ENCODE measurements at regions not wholly inside any gene's neighbourhood (a gene's known extent, or its start where the extent isn't known, plus 50 kb on each side); places are given as distances from the start of the nearest gene placed in this dataset.
"Not testable (repeated sequence)": the region's sequence is repeated elsewhere in the genome, so short reads cannot be mapped to it uniquely, and the experiment has no call there.

DNA sequence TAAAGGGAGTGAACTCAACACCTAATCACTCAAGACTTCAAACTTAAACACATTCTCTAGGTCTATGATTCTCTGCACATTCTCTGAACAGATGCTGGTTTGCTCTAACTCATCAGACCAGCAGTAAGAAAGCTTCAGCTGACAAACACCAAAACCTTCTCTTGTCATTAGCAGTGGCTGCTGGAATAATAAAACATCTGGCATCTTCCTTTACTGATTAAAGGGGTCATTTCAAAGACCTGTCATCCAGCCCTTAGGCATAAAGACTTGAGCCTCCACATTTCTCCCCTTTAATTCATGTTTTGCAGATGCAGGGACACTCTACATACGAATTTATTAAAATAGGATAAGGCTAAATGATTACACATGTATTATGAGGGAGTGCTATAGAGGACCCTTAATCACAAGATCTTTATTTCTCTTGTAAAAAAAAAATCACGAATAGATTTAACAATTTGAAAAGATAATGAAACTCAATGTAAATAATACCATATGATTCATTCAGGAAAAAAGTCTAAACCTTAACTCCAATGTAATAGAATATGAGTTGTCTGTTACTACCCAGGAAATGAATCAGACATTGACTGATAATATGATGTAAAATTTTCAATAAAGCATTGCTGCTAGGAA is 152.4 kb upstream of the GNAI1 start:
- H3K4me3 ChIP-seq (ENCODE audit: insufficient read depth, low read length), result peak overlapping the region; percentile 29
- H3K36me3 ChIP-seq (ENCODE audit: insufficient read depth, low read length), result no peaks in the 10 kb centered on the region
- H3K79me2 ChIP-seq (ENCODE audit: insufficient read depth, low read length), result no peaks in the 10 kb centered on the region
- H4K20me1 ChIP-seq (ENCODE audit: insufficient read depth, low read length), result no peaks in the 10 kb centered on the region
- DNase-seq (ENCODE audit: insufficient read length, low spot score, missing footprints), result peak; percentile 80
- no peak overlapping the region for H2AFZ ChIP-seq (ENCODE audit: low read length)
- H3K4me2 ChIP-seq (ENCODE audit: insufficient read depth, low read length), result peak overlapping the region; percentile 58
- peak overlapping the region; percentile 87 for H3K27ac ChIP-seq (ENCODE audit: low read depth, low read length)
- no peak for TF ChIP-seq CTCF (IDR thresholded peaks at IDR 0.05; ENCODE audit: extremely low read depth, low read depth, low read length)
- no peaks in the 10 kb centered on the region for H3K27me3 ChIP-seq (ENCODE audit: insufficient read depth, low read length)
- peaks cover 56% of the 10 kb centered on the region for H3K4me1 ChIP-seq (ENCODE audit: insufficient read depth, low read length)
- H3K9me3 ChIP-seq (ENCODE audit: low read depth, low read length), result no peaks in the 10 kb centered on the region

GRCh38 chr7:79980376-79980775 is 154.3 kb upstream of the GNAI1 start:
- no peaks in the 10 kb centered on the region for H3K9me3 ChIP-seq (ENCODE audit: low read depth, low read length)
- no peaks in the 10 kb centered on the region for H4K20me1 ChIP-seq (ENCODE audit: insufficient read depth, low read length)
- H3K4me1 ChIP-seq (ENCODE audit: insufficient read depth, low read length), result peaks cover 55% of the 10 kb centered on the region
- TF ChIP-seq CTCF (IDR thresholded peaks at IDR 0.05; ENCODE audit: extremely low read depth, low read depth, low read length), result no peak
- no peak for DNase-seq (ENCODE audit: insufficient read length, low spot score, missing footprints)
- no peaks in the 10 kb centered on the region for H3K27me3 ChIP-seq (ENCODE audit: insufficient read depth, low read length)
- no peaks in the 10 kb centered on the region for H3K79me2 ChIP-seq (ENCODE audit: insufficient read depth, low read length)
- H3K36me3 ChIP-seq (ENCODE audit: insufficient read depth, low read length), result no peaks in the 10 kb centered on the region
- no peak overlapping the region for H3K4me3 ChIP-seq (ENCODE audit: insufficient read depth, low read length)
- peak overlapping the region; percentile 27 for H2AFZ ChIP-seq (ENCODE audit: low read length)
- H3K4me2 ChIP-seq (ENCODE audit: insufficient read depth, low read length), result no peak overlapping the region
- H3K27ac ChIP-seq (ENCODE audit: low read depth, low read length), result peak overlapping the region; percentile 27

GRCh38 chr7:79979437-79979836 is 155.2 kb upstream of the GNAI1 start:
- peak overlapping the region; percentile 36 for H2AFZ ChIP-seq (ENCODE audit: low read length)
- no peak overlapping the region for H3K4me2 ChIP-seq (ENCODE audit: insufficient read depth, low read length)
- H3K4me1 ChIP-seq (ENCODE audit: insufficient read depth, low read length), result peaks cover 48% of the 10 kb centered on the region
- H3K27ac ChIP-seq (ENCODE audit: low read depth, low read length), result peak overlapping the region; percentile 27
- H3K79me2 ChIP-seq (ENCODE audit: insufficient read depth, low read length), result no peaks in the 10 kb centered on the region
- no peaks in the 10 kb centered on the region for H3K9me3 ChIP-seq (ENCODE audit: low read depth, low read length)
- H3K4me3 ChIP-seq (ENCODE audit: insufficient read depth, low read length), result no peak overlapping the region
- no peak for TF ChIP-seq CTCF (IDR thresholded peaks at IDR 0.05; ENCODE audit: extremely low read depth, low read depth, low read length)
- no peaks in the 10 kb centered on the region for H4K20me1 ChIP-seq (ENCODE audit: insufficient read depth, low read length)
- no peaks in the 10 kb centered on the region for H3K36me3 ChIP-seq (ENCODE audit: insufficient read depth, low read length)
- H3K27me3 ChIP-seq (ENCODE audit: insufficient read depth, low read length), result no peaks in the 10 kb centered on the region
- DNase-seq (ENCODE audit: insufficient read length, low spot score, missing footprints), result no peak

- peaks cover 36% of the 10 kb centered on the region for H3K4me1 ChIP-seq (ENCODE audit: insufficient read depth, low read length)
- no peaks in the 10 kb centered on the region for H3K36me3 ChIP-seq (ENCODE audit: insufficient read depth, low read length)
- H4K20me1 ChIP-seq (ENCODE audit: insufficient read depth, low read length), result no peaks in the 10 kb centered on the region
- H3K4me3 ChIP-seq (ENCODE audit: insufficient read depth, low read length), result no peak overlapping the region
- no peaks in the 10 kb centered on the region for H3K79me2 ChIP-seq (ENCODE audit: insufficient read depth, low read length)
- no peak overlapping the region for H3K27ac ChIP-seq (ENCODE audit: low read depth, low read length)
- H3K27me3 ChIP-seq (ENCODE audit: insufficient read depth, low read length), result no peaks in the 10 kb centered on the region
- no peak overlapping the region for H3K4me2 ChIP-seq (ENCODE audit: insufficient read depth, low read length)
- no peak for DNase-seq (ENCODE audit: insufficient read length, low spot score, missing footprints)
- TF ChIP-seq CTCF (IDR thresholded peaks at IDR 0.05; ENCODE audit: extremely low read depth, low read depth, low read length), result no peak
- no peak overlapping the region for H2AFZ ChIP-seq (ENCODE audit: low read length)
- no peaks in the 10 kb centered on the region for H3K9me3 ChIP-seq (ENCODE audit: low read depth, low read length)
These were observed 157.2 kb upstream of the GNAI1 start for GRCh38 chr7:79977481-79977880.

GRCh38 chr7:79976711-79977020 is 158.0 kb upstream of the GNAI1 start:
- not testable (repeated sequence) for H3K4me2 ChIP-seq (ENCODE audit: insufficient read depth, low read length); H3K36me3 ChIP-seq (ENCODE audit: insufficient read depth, low read length); DNase-seq (ENCODE audit: insufficient read length, low spot score, missing footprints); H3K27me3 ChIP-seq (ENCODE audit: insufficient read depth, low read length); H3K27ac ChIP-seq (ENCODE audit: low read depth, low read length); H4K20me1 ChIP-seq (ENCODE audit: insufficient read depth, low read length); H2AFZ ChIP-seq (ENCODE audit: low read length); H3K79me2 ChIP-seq (ENCODE audit: insufficient read depth, low read length); H3K9me3 ChIP-seq (ENCODE audit: low read depth, low read length); H3K4me3 ChIP-seq (ENCODE audit: insufficient read depth, low read length)
- peaks cover 28% of the 10 kb centered on the region for H3K4me1 ChIP-seq (ENCODE audit: insufficient read depth, low read length)

GRCh38 chr7:79975986-79976710 is 158.5 kb upstream of the GNAI1 start:
- not testable (repeated sequence) for H3K9me3 ChIP-seq (ENCODE audit: low read depth, low read length); H3K4me2 ChIP-seq (ENCODE audit: insufficient read depth, low read length); H3K27ac ChIP-seq (ENCODE audit: low read depth, low read length); H3K27me3 ChIP-seq (ENCODE audit: insufficient read depth, low read length); DNase-seq (ENCODE audit: insufficient read length, low spot score, missing footprints); H2AFZ ChIP-seq (ENCODE audit: low read length); H3K4me3 ChIP-seq (ENCODE audit: insufficient read depth, low read length); H3K79me2 ChIP-seq (ENCODE audit: insufficient read depth, low read length); H3K36me3 ChIP-seq (ENCODE audit: insufficient read depth, low read length); H4K20me1 ChIP-seq (ENCODE audit: insufficient read depth, low read length)
- peaks cover 23% of the 10 kb centered on the region for H3K4me1 ChIP-seq (ENCODE audit: insufficient read depth, low read length)
